ENCODE measurements at regions not wholly inside any gene's neighbourhood (a gene's known extent, or its start where the extent isn't known, plus 50 kb on each side); places are given as distances from the start of the nearest gene placed in this dataset.

- TF ChIP-seq EZH2phosphoT487 (IDR thresholded peaks at IDR 0.05): no peak
- TF ChIP-seq EZH2 (IDR thresholded peaks at IDR 0.05): no peak
- TF ChIP-seq CTCF (IDR thresholded peaks at IDR 0.05): no peak
- no peak overlapping the region for H3K4me3 Mint-ChIP-seq
- no peaks in the 10 kb centered on the region for H3K79me2 ChIP-seq (ENCODE audit: low read depth)
- no peaks in the 10 kb centered on the region for H3K36me3 ChIP-seq
- H3K9me3 Mint-ChIP-seq: peaks cover 6% of the 10 kb centered on the region
- H3K27me3 ChIP-seq: no peaks in the 10 kb centered on the region
- H3K9ac ChIP-seq: no peak overlapping the region
- H3K4me1 Mint-ChIP-seq: peaks cover 19% of the 10 kb centered on the region
- no peak overlapping the region for H2AFZ ChIP-seq (replicated peaks)
- H3K27ac ChIP-seq: no peak overlapping the region
- H3K4me3 ChIP-seq: no peak overlapping the region
- peaks cover 5% of the 10 kb centered on the region for H3K27me3 Mint-ChIP-seq (ENCODE audit: insufficient read depth, low read depth)
- H3K4me2 ChIP-seq: peak overlapping the region; percentile 10
- H3K4me1 ChIP-seq: peaks cover 9% of the 10 kb centered on the region
- H3K36me3 Mint-ChIP-seq: no peaks in the 10 kb centered on the region
- no peak overlapping the region for H3K27ac Mint-ChIP-seq
- H3F3A ChIP-seq (ENCODE audit: low read depth): peaks cover 8% of the 10 kb centered on the region
- no peaks in the 10 kb centered on the region for H3K9me3 ChIP-seq (ENCODE audit: low read depth)
- DNase-seq (ENCODE audit: low spot score): no peak
- H4K20me1 ChIP-seq (ENCODE audit: low read depth): no peaks in the 10 kb centered on the region
Measured at GRCh38 chr11:134836561-134836960, 424.5 kb upstream of the B3GAT1 start.

GRCh38 chr11:134835561-134835960, 423.5 kb upstream of the B3GAT1 start:
- Mint-ChIP-seq H3K27me3 (ENCODE audit: insufficient read depth, low read depth) (peaks cover 4% of the 10 kb centered on the region), H3K4me3 (no peak overlapping the region), H3K9me3 (peaks cover 10% of the 10 kb centered on the region), H3K36me3 (no peaks in the 10 kb centered on the region), H3K4me1 (peaks cover 16% of the 10 kb centered on the region), H3K27ac (no peak overlapping the region)
- H3K36me3 ChIP-seq: no peaks in the 10 kb centered on the region
- no peaks in the 10 kb centered on the region for H3K79me2 ChIP-seq (ENCODE audit: low read depth)
- no peaks in the 10 kb centered on the region for H4K20me1 ChIP-seq (ENCODE audit: low read depth)
- H2AFZ ChIP-seq (replicated peaks): no peak overlapping the region
- H3K4me1 ChIP-seq: peaks cover 9% of the 10 kb centered on the region
- peaks cover 8% of the 10 kb centered on the region for H3F3A ChIP-seq (ENCODE audit: low read depth)
- DNase-seq (ENCODE audit: low spot score): no peak
- no peak overlapping the region for H3K4me3 ChIP-seq
- H3K9me3 ChIP-seq (ENCODE audit: low read depth): no peaks in the 10 kb centered on the region
- TF ChIP-seq EZH2 (IDR thresholded peaks at IDR 0.05) (no peak), EZH2phosphoT487 (IDR thresholded peaks at IDR 0.05) (no peak), CTCF (IDR thresholded peaks at IDR 0.05) (no peak)
- no peak overlapping the region for H3K27ac ChIP-seq
- no peak overlapping the region for H3K4me2 ChIP-seq
- no peaks in the 10 kb centered on the region for H3K27me3 ChIP-seq
- no peak overlapping the region for H3K9ac ChIP-seq

GRCh38 chr11:134830312-134830711, 418.3 kb upstream of the B3GAT1 start:
- H3K4me1 Mint-ChIP-seq: no peaks in the 10 kb centered on the region
- no peaks in the 10 kb centered on the region for H3K9me3 ChIP-seq (ENCODE audit: low read depth)
- no peaks in the 10 kb centered on the region for H4K20me1 ChIP-seq (ENCODE audit: low read depth)
- no peak overlapping the region for H3K27ac ChIP-seq
- H3F3A ChIP-seq (ENCODE audit: low read depth): peaks cover 11% of the 10 kb centered on the region
- H3K27me3 Mint-ChIP-seq (ENCODE audit: insufficient read depth, low read depth): no peaks in the 10 kb centered on the region
- no peak overlapping the region for H3K27ac Mint-ChIP-seq
- peaks cover 15% of the 10 kb centered on the region for H3K9me3 Mint-ChIP-seq
- no peaks in the 10 kb centered on the region for H3K36me3 ChIP-seq
- no peaks in the 10 kb centered on the region for H3K27me3 ChIP-seq
- peak overlapping the region; percentile 44 for H3K4me3 Mint-ChIP-seq
- no peak overlapping the region for H2AFZ ChIP-seq (replicated peaks)
- no peak overlapping the region for H3K4me2 ChIP-seq
- H3K9ac ChIP-seq: no peak overlapping the region
- no peak for TF ChIP-seq CTCF (IDR thresholded peaks at IDR 0.05)
- no peak for TF ChIP-seq EZH2phosphoT487 (IDR thresholded peaks at IDR 0.05)
- no peak for TF ChIP-seq EZH2 (IDR thresholded peaks at IDR 0.05)
- H3K36me3 Mint-ChIP-seq: no peaks in the 10 kb centered on the region
- no peaks in the 10 kb centered on the region for H3K4me1 ChIP-seq
- no peak overlapping the region for H3K4me3 ChIP-seq
- H3K79me2 ChIP-seq (ENCODE audit: low read depth): no peaks in the 10 kb centered on the region
- DNase-seq (ENCODE audit: low spot score): no peak
